ENCODE measurements at regions not wholly inside any gene's neighbourhood (a gene's known extent, or its start where the extent isn't known, plus 50 kb on each side); places are given as distances from the start of the nearest gene placed in this dataset.

- TF ChIP-seq, protein P1, sequence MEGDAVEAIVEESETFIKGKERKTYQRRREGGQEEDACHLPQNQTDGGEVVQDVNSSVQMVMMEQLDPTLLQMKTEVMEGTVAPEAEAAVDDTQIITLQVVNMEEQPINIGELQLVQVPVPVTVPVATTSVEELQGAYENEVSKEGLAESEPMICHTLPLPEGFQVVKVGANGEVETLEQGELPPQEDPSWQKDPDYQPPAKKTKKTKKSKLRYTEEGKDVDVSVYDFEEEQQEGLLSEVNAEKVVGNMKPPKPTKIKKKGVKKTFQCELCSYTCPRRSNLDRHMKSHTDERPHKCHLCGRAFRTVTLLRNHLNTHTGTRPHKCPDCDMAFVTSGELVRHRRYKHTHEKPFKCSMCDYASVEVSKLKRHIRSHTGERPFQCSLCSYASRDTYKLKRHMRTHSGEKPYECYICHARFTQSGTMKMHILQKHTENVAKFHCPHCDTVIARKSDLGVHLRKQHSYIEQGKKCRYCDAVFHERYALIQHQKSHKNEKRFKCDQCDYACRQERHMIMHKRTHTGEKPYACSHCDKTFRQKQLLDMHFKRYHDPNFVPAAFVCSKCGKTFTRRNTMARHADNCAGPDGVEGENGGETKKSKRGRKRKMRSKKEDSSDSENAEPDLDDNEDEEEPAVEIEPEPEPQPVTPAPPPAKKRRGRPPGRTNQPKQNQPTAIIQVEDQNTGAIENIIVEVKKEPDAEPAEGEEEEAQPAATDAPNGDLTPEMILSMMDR (IDR thresholded peaks at IDR 0.05): no peak
- no peak for TF ChIP-seq POLR2A (IDR thresholded peaks at IDR 0.05)
Measured at GRCh38 chr5:109996246-109996645, 306.5 kb downstream of the MAN2A1 start.
